H9 (cell line): ENCODE measurements at regions not wholly inside any gene's neighbourhood (a gene's known extent, or its start where the extent isn't known, plus 50 kb on each side); places are given as distances from the start of the nearest gene placed in this dataset.

Experiments
- DNase-seq: peaks from one replicate; pipeline ENCODE4 v3.0.0-alpha.2; 2017
- H2AFZ ChIP-seq: one replicate; pipeline ENCODE4 v1.6.1; 2013; ENCODE audit warnings: mild to moderate bottlenecking, low read length, control low read depth, moderate library complexity
- H2AK5ac ChIP-seq: 2 replicates; pipeline ENCODE4 v1.6.1; 2013; ENCODE audit warnings: low read length, control low read depth, mixed read lengths; ENCODE audit not compliant: insufficient read length
- H2BK120ac ChIP-seq: one replicate; pipeline ENCODE4 v1.6.1; 2013; ENCODE audit warnings: low read depth, mild to moderate bottlenecking, low read length, control low read depth, inconsistent platforms; ENCODE audit not compliant: poor library complexity, severe bottlenecking
- H2BK12ac ChIP-seq: 2 replicates; pipeline ENCODE4 v1.6.1; 2013; ENCODE audit warnings: low read length, control low read depth, mixed read lengths, low read depth; ENCODE audit not compliant: insufficient read length
- H2BK15ac ChIP-seq: 2 replicates; pipeline ENCODE4 v1.6.1; 2013; ENCODE audit warnings: low read depth, low read length, control low read depth
- H2BK20ac ChIP-seq: one replicate; pipeline ENCODE4 v1.6.1; 2013; ENCODE audit warnings: low read depth, mild to moderate bottlenecking, low read length, control low read depth, inconsistent platforms; ENCODE audit not compliant: poor library complexity, severe bottlenecking
- H2BK5ac ChIP-seq: 2 replicates; pipeline ENCODE4 v1.6.1; 2013; ENCODE audit warnings: low read length, control low read depth, mixed read lengths; ENCODE audit not compliant: insufficient read length
- H3K14ac ChIP-seq: 2 replicates; pipeline ENCODE4 v1.6.1; 2013; ENCODE audit warnings: low read length, control low read depth; ENCODE audit not compliant: insufficient read depth
- H3K18ac ChIP-seq: 2 replicates; pipeline ENCODE4 v1.6.1; 2013; ENCODE audit warnings: low read depth, mild to moderate bottlenecking, mixed read lengths, low read length, control low read depth; ENCODE audit not compliant: insufficient read length
- H3K23ac ChIP-seq: 2 replicates; pipeline ENCODE4 v1.6.1; 2013; ENCODE audit warnings: low read length, control low read depth, mixed read lengths, low read depth; ENCODE audit not compliant: insufficient read length
- H3K23me2 ChIP-seq: 2 replicates; pipeline ENCODE4 v1.6.1; 2013; ENCODE audit warnings: low read depth, mild to moderate bottlenecking, mixed read lengths, low read length, control low read depth; ENCODE audit not compliant: insufficient read length, poor library complexity, severe bottlenecking
- H3K27ac ChIP-seq: 2 replicates; pipeline ENCODE4 v1.5.1; 2013; ENCODE audit warnings: low read length, control low read depth, mixed read lengths, low read depth; ENCODE audit not compliant: insufficient read length
- H3K27me3 ChIP-seq: 2 replicates; pipeline ENCODE4 v1.6.1; 2013; ENCODE audit warnings: low read length, control low read depth, inconsistent platforms; ENCODE audit not compliant: insufficient read depth
- H3K4ac ChIP-seq: 2 replicates; pipeline ENCODE4 v1.6.1; 2013; ENCODE audit warnings: low read depth, mild to moderate bottlenecking, control low read depth, inconsistent platforms, low read length, moderate library complexity
- H3K4me1 ChIP-seq: 2 replicates; pipeline ENCODE4 v1.6.1; 2013; ENCODE audit warnings: low read length, control low read depth, inconsistent platforms; ENCODE audit not compliant: insufficient read depth
- H3K4me2 ChIP-seq: 2 replicates; pipeline ENCODE4 v1.6.1; 2013; ENCODE audit warnings: low read length, control low read depth, mixed read lengths; ENCODE audit not compliant: insufficient read length, insufficient read depth
- H3K56ac ChIP-seq: 2 replicates; pipeline ENCODE4 v1.6.1; 2013; ENCODE audit warnings: low read depth, mild to moderate bottlenecking, mixed read lengths, low read length, control low read depth; ENCODE audit not compliant: insufficient read length
- H3K79me1 ChIP-seq: 2 replicates; pipeline ENCODE4 v1.6.1; 2013; ENCODE audit warnings: low read depth, mild to moderate bottlenecking, moderate library complexity, low read length, control low read depth, inconsistent platforms; ENCODE audit not compliant: insufficient read depth, poor library complexity, severe bottlenecking
- H3K79me2 ChIP-seq: 2 replicates; pipeline ENCODE4 v1.6.1; 2013; ENCODE audit warnings: low read length, control low read depth, inconsistent platforms; ENCODE audit not compliant: insufficient read depth
- H3K9ac ChIP-seq: 2 replicates; pipeline ENCODE4 v1.6.1; 2013; ENCODE audit warnings: low read length, control low read depth, mixed read lengths; ENCODE audit not compliant: insufficient read length; ENCODE audit errors: extremely low read depth
- H3K9me3 ChIP-seq: one replicate; pipeline ENCODE4 v1.6.1; 2013; ENCODE audit warnings: low read depth, low read length, inconsistent platforms; ENCODE audit not compliant: control insufficient read depth
- H3T11ph ChIP-seq: one replicate; pipeline ENCODE4 v1.6.1; 2013; ENCODE audit warnings: mild to moderate bottlenecking, low read length, control low read depth, inconsistent platforms
- H4K20me1 ChIP-seq: one replicate; pipeline ENCODE4 v1.6.1; 2013; ENCODE audit not compliant: control insufficient read depth, insufficient read length, insufficient read depth
- H4K5ac ChIP-seq: 2 replicates; pipeline ENCODE4 v1.6.1; 2013; ENCODE audit warnings: low read depth, mild to moderate bottlenecking, mixed read lengths, low read length, control low read depth; ENCODE audit not compliant: insufficient read length
- H4K8ac ChIP-seq: replicated peaks from 2 replicates; pipeline ENCODE4 v1.6.1; 2013; ENCODE audit warnings: low read length, control low read depth, mixed read lengths, low read depth; ENCODE audit not compliant: insufficient read length
- H4K91ac ChIP-seq: 2 replicates; pipeline ENCODE4 v1.6.1; 2013; ENCODE audit warnings: low read depth, mild to moderate bottlenecking, moderate library complexity, mixed read lengths, low read length, control low read depth; ENCODE audit not compliant: insufficient read length
- H3K27ac Mint-ChIP-seq, 3 experiments: 2 replicates in 2 of 3; 3 replicates in 1 of 3; pipeline ENCODE4 v1.8.0; 2020 to 2021; ENCODE audit warnings: mixed read lengths in 3 of 3, mild to moderate bottlenecking in 1 of 3, moderate library complexity in 1 of 3
- H3K27me3 Mint-ChIP-seq: 2 replicates; pipeline ENCODE4 v1.8.0; 2021; ENCODE audit warnings: low read depth, mild to moderate bottlenecking, moderate library complexity, mixed read lengths
- H3K36me3 Mint-ChIP-seq, 3 experiments: 2 replicates in 2 of 3; 3 replicates in 1 of 3; pipeline ENCODE4 v1.8.0; 2020 to 2021; ENCODE audit warnings: low read depth in 3 of 3, mixed read lengths in 3 of 3; ENCODE audit not compliant: insufficient read depth in 1 of 3
- H3K4me1 Mint-ChIP-seq, 2 experiments: 2 replicates each; pipeline ENCODE4 v1.8.0; 2020; ENCODE audit warnings: mixed read lengths in 2 of 2
- H3K4me3 Mint-ChIP-seq, 2 experiments: 2 replicates in 1 of 2; 3 replicates in 1 of 2; pipeline ENCODE4 v1.8.0; 2020 to 2021; ENCODE audit warnings: mild to moderate bottlenecking in 2 of 2, mixed read lengths in 2 of 2, moderate library complexity in 1 of 2
- H3K9me3 Mint-ChIP-seq, 2 experiments: 2 replicates in 1 of 2; 3 replicates in 1 of 2; pipeline ENCODE4 v1.8.0; 2020; ENCODE audit warnings: mild to moderate bottlenecking in 2 of 2, mixed read lengths in 2 of 2, moderate library complexity in 1 of 2
- TF ChIP-seq, protein P1 (sequence below): fragments of 200-600 bp; sonication (generic); conservative IDR thresholded peaks from 3 replicates; pipeline ENCODE4 v1.8.0; 2021; ENCODE audit warnings: antibody characterized with exemption, mild to moderate bottlenecking

DNA sequence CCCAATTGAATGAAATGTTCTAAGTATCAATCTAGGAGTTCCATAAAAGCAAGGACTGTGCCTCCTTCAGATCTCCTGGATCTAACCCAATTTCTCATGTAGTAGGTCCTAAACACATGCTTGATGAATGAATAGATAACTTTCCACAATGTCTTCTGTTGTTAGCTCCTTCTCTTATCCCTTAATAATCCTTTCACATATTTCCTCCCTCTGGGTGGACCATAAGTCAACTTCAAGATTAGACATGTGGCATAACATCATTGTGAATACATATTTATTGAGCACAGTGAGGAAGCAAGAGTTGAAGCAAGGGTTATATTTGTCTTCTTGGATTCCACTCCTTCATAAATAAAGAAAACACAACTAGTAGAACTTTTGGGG is 108.6 kb upstream of the EGFLAM start:
- Histone ChIP-seq H3K79me2 (no peaks in the 10 kb centered on the region), H2BK5ac (no peak overlapping the region), H4K91ac (no peak overlapping the region), H4K8ac (no peak overlapping the region), H3K9ac (no peak overlapping the region), H3K27me3 (no peaks in the 10 kb centered on the region; the same call in 1 of the 2 replicates), H3K9me3 (no peaks in the 10 kb centered on the region), H2BK20ac (no peak overlapping the region), H3K56ac (no peak overlapping the region), H4K20me1 (no peaks in the 10 kb centered on the region), H2AK5ac (no peak overlapping the region), H2BK12ac (no peak overlapping the region), H3K18ac (no peak overlapping the region), H3T11ph (no peak overlapping the region), H4K5ac (no peak overlapping the region), H3K23ac (no peak overlapping the region), H3K27ac (no peak overlapping the region), H3K14ac (no peak overlapping the region), H2BK120ac (no peak overlapping the region), H3K4me1 (no peaks in the 10 kb centered on the region), H2AFZ (no peak overlapping the region), H2BK15ac (no peak overlapping the region), H3K23me2 (no peaks in the 10 kb centered on the region), H3K79me1 (no peaks in the 10 kb centered on the region), H3K4ac (no peak overlapping the region), H3K4me2 (no peak overlapping the region)
- Mint-ChIP-seq H3K27ac (no peak overlapping the region), H3K4me1 (no peaks in the 10 kb centered on the region), H3K27me3 (no peaks in the 10 kb centered on the region; the same call in 1 of the 2 replicates), H3K4me3 (no peak overlapping the region), H3K36me3 (no peaks in the 10 kb centered on the region), H3K9me3 (no peaks in the 10 kb centered on the region)
- TF ChIP-seq, protein P1, sequence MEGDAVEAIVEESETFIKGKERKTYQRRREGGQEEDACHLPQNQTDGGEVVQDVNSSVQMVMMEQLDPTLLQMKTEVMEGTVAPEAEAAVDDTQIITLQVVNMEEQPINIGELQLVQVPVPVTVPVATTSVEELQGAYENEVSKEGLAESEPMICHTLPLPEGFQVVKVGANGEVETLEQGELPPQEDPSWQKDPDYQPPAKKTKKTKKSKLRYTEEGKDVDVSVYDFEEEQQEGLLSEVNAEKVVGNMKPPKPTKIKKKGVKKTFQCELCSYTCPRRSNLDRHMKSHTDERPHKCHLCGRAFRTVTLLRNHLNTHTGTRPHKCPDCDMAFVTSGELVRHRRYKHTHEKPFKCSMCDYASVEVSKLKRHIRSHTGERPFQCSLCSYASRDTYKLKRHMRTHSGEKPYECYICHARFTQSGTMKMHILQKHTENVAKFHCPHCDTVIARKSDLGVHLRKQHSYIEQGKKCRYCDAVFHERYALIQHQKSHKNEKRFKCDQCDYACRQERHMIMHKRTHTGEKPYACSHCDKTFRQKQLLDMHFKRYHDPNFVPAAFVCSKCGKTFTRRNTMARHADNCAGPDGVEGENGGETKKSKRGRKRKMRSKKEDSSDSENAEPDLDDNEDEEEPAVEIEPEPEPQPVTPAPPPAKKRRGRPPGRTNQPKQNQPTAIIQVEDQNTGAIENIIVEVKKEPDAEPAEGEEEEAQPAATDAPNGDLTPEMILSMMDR = no peak
- no peak for DNase-seq
